ENCODE measurements at regions not wholly inside any gene's neighbourhood (a gene's known extent, or its start where the extent isn't known, plus 50 kb on each side); places are given as distances from the start of the nearest gene placed in this dataset.

DNA sequence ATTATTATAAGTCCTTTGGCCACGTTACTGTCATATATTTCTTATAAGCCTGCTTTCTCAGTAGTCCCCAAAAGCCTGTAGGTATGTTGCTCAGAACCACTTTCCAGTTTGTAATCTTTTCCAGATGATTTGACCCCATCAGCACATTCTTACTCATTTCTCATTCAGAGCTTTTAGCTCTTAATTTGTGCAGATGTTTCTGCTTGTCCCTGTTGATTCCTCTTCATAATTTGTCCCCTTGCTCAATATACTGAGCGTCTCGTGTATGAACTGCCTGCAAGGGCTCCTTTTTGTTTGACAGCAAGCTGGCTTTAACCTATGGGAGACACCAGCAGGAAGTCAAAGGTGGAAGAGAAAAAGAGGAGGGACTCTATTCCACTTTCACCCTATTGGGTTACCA lies 733.8 kb upstream of the GJE1 start:
- TF ChIP-seq, protein P1, sequence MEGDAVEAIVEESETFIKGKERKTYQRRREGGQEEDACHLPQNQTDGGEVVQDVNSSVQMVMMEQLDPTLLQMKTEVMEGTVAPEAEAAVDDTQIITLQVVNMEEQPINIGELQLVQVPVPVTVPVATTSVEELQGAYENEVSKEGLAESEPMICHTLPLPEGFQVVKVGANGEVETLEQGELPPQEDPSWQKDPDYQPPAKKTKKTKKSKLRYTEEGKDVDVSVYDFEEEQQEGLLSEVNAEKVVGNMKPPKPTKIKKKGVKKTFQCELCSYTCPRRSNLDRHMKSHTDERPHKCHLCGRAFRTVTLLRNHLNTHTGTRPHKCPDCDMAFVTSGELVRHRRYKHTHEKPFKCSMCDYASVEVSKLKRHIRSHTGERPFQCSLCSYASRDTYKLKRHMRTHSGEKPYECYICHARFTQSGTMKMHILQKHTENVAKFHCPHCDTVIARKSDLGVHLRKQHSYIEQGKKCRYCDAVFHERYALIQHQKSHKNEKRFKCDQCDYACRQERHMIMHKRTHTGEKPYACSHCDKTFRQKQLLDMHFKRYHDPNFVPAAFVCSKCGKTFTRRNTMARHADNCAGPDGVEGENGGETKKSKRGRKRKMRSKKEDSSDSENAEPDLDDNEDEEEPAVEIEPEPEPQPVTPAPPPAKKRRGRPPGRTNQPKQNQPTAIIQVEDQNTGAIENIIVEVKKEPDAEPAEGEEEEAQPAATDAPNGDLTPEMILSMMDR (IDR thresholded peaks at IDR 0.05; ENCODE audit: low read depth, low read length), result no peak
- TF ChIP-seq, protein P2, sequence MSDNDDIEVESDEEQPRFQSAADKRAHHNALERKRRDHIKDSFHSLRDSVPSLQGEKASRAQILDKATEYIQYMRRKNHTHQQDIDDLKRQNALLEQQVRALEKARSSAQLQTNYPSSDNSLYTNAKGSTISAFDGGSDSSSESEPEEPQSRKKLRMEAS (IDR thresholded peaks at IDR 0.05; ENCODE audit: low read depth, low read length), result no peak
